ENCODE measurements at regions not wholly inside any gene's neighbourhood (a gene's known extent, or its start where the extent isn't known, plus 50 kb on each side); places are given as distances from the start of the nearest gene placed in this dataset.

- no peak for DNase-seq (ENCODE audit: low spot score)
Measured at GRCh38 chr14:86613126-86613525, 1083.2 kb downstream of the FLRT2 start.

- DNase-seq (ENCODE audit: low spot score): no peak
Measured at GRCh38 chr14:86604561-86604960, 1074.6 kb downstream of the FLRT2 start.

- no peak for DNase-seq (ENCODE audit: low spot score)
Measured at GRCh38 chr14:86602263-86602662, 1072.3 kb downstream of the FLRT2 start.

GRCh38 chr14:86601813-86602212 lies 1071.9 kb downstream of the FLRT2 start:
- no peak for DNase-seq (ENCODE audit: low spot score)

- no peak for DNase-seq (ENCODE audit: low spot score)
Measured at GRCh38 chr14:86597279-86597678, 1067.3 kb downstream of the FLRT2 start.

- DNase-seq (ENCODE audit: low spot score): no peak
Measured at GRCh38 chr14:86596024-86596423, 1066.1 kb downstream of the FLRT2 start.

GRCh38 chr14:86575141-86575540 lies 1045.2 kb downstream of the FLRT2 start:
- no peak for DNase-seq (ENCODE audit: low spot score)

- DNase-seq (ENCODE audit: low spot score): no peak
Measured at GRCh38 chr14:86574778-86575129, 1044.8 kb downstream of the FLRT2 start.

GRCh38 chr14:86574051-86574777 lies 1044.3 kb downstream of the FLRT2 start:
- DNase-seq (ENCODE audit: low spot score): no peak

GRCh38 chr14:86570371-86570770 lies 1040.4 kb downstream of the FLRT2 start:
- DNase-seq (ENCODE audit: low spot score): no peak

- no peak for DNase-seq (ENCODE audit: low spot score)
Measured at GRCh38 chr14:86543521-86543920, 1013.6 kb downstream of the FLRT2 start.

- DNase-seq (ENCODE audit: low spot score): no peak
Measured at GRCh38 chr14:86541972-86542371, 1012.0 kb downstream of the FLRT2 start.

GRCh38 chr14:86540636-86541247 lies 1010.8 kb downstream of the FLRT2 start:
- no peak for DNase-seq (ENCODE audit: low spot score)

GRCh38 chr14:86539361-86540070 lies 1009.6 kb downstream of the FLRT2 start:
- no peak for DNase-seq (ENCODE audit: low spot score)

GRCh38 chr14:86533834-86534233 lies 1003.9 kb downstream of the FLRT2 start:
- DNase-seq (ENCODE audit: low spot score): no peak

GRCh38 chr14:86532219-86532618 lies 1002.3 kb downstream of the FLRT2 start:
- no peak for DNase-seq (ENCODE audit: low spot score)

- DNase-seq (ENCODE audit: low spot score): no peak
Measured at GRCh38 chr14:86530457-86530856, 1000.5 kb downstream of the FLRT2 start.

- DNase-seq (ENCODE audit: low spot score): no peak
Measured at GRCh38 chr14:86527312-86527711, 997.4 kb downstream of the FLRT2 start.

GRCh38 chr14:86525673-86526072 lies 995.7 kb downstream of the FLRT2 start:
- no peak for DNase-seq (ENCODE audit: low spot score)

GRCh38 chr14:86521843-86522242 lies 991.9 kb downstream of the FLRT2 start:
- DNase-seq (ENCODE audit: low spot score): no peak

- DNase-seq (ENCODE audit: low spot score): no peak
Measured at GRCh38 chr14:86521031-86521730, 991.2 kb downstream of the FLRT2 start.

- no peak for DNase-seq (ENCODE audit: low spot score)
Measured at GRCh38 chr14:86518298-86518697, 988.4 kb downstream of the FLRT2 start.

GRCh38 chr14:86515195-86515594 lies 985.3 kb downstream of the FLRT2 start:
- no peak for DNase-seq (ENCODE audit: low spot score)
